ENCODE measurements at regions not wholly inside any gene's neighbourhood (a gene's known extent, or its start where the extent isn't known, plus 50 kb on each side); places are given as distances from the start of the nearest gene placed in this dataset.
A peak's percentile ranks its signal among the peaks of the same experiment; 100 is the strongest.
"Not testable (repeated sequence)": the region's sequence is repeated elsewhere in the genome, so short reads cannot be mapped to it uniquely, and the experiment has no call there.

DNA sequence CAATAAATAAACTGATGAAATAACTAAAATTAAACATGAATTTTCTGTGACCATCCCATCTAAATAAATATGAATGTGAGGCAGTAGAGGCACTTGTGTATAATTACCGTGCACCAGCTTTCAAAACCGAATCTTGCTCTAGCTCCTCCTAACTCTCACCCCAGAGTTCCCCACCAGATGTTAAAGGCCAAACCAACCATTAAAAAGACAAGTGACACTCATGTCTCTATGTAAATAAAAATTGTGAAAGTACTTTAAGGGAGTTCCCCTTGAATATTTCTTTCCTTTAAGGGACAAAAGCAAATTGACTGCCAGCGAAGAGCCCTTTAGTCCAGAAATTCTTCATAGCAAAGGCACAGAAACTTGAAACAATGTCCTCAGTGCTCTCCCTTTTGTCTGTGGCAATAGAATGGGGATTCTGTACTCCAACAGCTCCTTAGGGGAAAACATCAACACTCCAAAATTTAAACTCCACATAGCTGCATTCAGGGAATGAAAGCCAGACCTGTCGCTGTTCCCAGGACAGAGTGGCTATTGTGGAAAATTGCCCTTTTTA lies 101.7 kb upstream of the SOX21 start:
- DNase-seq: no peak

DNA sequence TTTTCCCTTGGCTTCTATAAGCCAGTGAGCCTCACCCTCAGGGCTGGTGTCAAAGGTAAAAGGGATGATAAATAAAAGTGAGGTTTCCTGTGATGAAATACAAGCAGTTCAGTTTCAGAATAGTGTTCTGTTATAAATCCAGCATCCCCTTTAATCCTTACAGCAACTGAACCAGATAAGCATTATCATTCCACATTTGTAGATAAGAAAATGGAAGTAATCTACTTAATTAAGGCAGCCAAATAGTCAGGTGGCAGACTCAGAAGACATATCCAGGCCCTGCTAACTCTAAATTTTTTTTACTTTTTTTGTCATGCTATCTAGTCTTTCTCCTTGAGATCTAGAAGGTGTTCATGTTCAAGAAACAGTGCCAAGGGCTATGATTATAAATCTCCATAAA lies 99.4 kb upstream of the SOX21 start:
- no peak for DNase-seq

DNA sequence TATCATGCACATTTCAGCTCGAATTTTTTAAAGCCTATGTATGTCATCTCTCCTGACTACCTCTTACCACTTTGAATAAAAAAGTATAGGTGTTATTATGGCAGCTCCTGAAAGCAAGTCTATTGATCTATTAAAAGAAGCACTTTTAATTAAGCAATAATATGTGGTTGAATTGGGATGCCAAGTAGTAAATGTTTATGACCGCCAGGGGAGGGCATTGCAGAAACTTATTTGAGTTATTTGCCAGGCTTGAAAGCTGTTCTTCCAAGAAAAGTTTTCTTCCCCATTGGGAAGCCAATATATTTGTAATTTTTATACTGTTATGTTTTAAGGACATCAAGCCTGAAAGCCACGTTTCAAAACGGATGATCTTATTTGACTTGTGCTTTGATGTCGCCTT lies 88.1 kb upstream of the SOX21 start:
- no peak for DNase-seq

DNA sequence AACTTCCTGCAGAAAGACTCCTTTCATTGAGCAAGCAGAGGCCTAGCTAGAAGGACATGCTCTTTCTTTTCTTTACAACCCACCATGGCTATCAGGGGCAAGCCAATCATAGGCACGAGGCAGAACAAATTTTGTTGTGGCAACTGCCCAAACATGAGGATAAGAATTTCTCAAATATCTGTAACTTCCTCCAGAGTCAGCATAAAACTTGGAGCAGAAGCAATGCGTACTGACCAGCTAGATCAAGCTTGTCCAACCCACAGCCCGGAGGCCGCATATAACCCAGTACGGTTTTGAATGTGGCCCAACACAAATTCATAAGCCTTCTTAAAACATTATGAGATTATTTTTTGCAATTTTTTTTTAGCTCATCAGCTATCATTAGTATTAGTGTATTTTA lies 87.0 kb upstream of the SOX21 start:
- DNase-seq: no peak

DNA sequence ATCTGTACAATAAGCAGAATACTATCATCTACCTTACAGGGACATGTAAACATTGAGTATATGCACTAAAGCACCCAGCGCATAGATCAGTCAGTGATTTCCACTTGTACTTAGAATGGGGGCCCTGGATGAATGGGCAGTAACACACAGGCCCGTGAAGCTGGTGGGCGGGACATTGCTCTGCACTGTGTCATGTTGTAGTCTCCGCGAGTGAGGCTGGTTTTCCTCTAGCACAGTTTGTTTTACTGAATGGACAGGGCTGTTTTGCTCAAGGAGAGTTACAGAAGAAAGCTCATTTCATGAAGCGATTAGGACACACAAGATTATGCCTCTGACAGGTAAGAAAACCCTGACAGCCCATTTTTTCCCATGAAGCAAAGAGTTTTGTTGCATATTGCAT lies 86.4 kb upstream of the SOX21 start:
- no peak for DNase-seq

DNA sequence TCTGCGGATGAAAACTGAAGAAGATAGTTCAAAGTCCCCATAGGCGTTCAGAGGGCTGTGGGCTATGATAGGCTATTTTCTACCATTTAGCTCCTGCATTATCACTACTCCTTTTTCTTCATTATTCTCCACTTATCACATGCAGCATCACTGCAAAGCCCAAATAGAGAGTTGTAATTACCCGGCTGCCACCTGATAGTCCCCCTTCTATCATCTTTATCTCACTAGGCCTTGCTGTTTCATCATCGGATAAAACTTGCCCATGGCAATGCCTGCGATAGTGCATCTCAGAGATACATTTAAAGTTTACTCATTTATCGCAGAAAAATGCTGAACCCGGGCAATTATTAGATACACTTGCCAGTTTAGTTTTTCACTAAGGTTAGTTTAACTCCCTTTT lies 82.9 kb upstream of the SOX21 start:
- DNase-seq: no peak

DNA sequence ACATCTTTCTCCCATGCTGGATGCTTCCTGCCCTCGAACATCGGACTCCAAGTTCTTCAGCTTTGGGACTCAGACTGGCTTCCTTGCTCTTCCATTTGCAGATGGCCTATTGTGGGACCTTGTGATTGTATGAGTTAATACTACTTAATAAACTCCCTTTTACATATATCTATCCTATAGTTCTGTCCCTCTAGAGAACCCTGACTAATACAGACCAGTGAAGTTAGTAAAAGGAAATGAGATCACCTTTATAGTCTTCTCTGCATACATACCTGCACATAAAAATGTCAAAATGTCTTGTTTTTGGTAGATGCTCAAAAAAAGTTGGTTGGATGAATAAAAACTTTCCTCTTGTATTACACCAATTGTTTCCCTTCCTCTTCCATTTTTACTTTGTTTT lies 73.9 kb upstream of the SOX21 start:
- not testable (repeated sequence) for DNase-seq

DNA sequence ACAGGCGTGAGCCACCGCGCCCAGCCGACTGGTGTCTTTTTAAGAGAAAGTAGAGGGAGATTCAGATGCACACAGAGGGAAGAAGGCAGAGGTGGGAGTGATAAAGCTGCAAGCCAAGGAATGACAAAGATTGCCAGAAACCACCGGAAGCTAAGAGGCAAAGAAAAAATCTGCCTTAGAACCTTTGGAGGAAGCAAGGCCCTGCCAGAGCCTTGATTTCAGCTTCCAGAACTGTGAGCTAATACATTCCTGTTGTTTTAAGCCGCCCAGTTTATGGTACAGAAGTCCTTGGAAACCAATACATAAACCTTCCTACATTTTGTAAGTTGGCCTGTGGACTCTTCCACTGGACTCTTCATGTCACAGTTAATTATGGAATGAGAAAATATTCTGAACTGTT lies 71.7 kb upstream of the SOX21 start:
- no peak for DNase-seq

DNA sequence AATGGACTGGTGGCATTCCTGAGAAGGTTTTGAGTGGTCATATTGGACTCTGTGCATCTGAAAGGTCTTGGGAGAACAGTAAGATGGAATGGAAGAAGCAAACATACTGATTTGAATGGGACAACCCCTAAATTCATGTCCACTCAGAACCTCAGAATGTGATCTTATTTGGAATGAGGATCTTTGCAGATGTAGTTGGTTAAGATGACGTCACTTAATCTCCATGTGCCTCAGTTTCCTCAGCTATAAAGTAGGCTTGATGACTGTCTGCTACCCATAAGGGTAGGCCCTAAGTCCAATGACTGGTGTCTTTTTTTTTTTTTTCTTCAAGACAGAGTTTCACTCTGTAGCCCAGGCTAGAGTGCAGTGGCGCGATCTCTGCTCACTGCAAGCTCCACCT lies 71.1 kb upstream of the SOX21 start:
- DNase-seq: no peak

DNA sequence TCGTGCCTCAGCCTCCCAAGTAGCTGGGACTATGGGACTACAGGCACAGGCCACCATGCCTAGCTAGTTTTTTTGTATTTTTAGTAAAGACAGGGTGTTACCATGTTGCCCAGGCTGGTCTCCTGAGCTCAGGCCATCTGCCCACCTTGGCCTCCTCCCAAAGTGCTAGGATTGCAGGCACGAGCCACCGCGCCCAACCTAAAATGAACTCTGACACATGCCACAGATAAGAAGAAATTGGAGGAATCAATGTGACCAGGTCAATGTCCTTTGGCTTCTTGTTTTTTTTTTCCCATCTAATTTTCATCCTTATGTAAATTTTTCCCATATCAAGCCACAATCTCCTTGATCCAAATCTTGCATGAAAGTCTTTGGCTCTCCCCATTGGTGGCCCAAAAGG lies 68.1 kb upstream of the SOX21 start:
- no peak for DNase-seq

DNA sequence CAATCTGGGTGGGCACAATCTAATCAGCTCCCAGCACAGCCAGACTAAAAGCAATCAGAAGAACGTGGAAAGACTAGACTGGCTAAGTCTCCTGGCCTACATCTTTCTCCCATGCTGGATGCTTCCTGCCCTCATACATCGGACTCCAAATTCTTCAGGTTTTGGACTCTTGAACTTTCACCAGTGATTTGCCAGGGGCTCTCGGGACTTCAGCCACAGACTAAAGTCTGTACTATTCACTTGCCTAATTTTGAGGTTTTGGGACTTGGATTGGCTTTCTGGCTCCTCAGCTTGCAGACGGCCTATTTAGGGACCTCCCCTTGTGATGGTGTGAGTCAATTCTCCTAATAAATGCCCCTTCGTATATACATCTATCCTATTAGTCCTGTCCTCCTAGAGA lies 66.6 kb upstream of the SOX21 start:
- DNase-seq: no peak

DNA sequence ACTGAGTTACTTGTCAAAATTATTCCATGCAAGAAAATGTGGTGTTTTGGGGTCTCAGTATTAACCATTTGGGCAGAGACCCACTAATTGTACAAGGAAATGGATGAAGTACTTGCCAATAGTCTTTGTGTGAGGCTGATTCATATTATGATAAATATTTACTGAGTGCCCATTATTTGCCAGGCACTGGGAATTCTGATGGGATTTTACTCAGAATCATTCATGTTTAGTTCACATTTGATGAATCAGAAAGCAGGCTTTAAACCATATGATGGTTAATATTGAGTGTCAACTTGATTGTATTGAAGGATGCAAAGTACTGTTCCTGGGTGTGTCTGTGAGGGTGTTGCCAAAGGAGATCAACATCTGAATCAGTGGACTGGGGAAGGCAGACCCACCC lies 66.2 kb upstream of the SOX21 start:
- DNase-seq: no peak

DNA sequence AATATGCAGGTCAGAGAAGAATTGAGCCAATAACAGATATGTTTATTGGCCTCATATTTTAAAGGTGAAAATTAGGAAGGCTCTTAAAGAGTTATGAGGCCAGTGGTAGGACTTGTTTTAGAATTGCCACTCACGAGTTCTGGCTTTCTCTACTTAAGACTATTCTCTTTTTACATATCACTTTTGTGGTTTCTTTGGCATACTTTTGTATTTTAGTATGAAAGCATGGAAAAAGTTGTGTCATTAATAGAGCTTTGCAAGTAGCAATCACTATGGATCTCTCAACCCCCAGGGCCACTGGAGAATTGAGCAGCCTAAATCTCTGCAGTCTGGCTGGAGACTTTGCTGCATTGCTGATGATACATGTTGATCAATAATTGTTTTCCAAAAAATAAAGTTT lies 64.6 kb upstream of the SOX21 start:
- no peak for DNase-seq

DNA sequence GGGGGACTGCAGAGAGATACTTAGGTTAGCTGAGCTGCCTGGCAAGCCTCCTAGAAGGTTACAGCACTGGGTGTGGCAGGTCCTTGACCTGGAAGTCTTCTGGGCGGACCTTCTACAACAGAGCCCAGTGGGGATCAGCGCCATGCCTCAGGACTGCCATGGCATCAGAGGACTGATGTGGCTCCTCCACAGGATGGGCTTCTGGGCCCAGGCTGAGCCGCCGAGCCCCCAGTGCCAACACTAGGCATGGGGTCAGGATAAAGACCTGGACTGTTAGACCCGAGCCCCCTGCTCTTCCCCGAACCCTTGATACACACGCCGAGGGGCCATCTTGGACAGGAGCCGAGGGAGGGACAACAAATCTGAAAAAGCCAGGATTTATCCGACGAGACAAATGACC lies 64.0 kb upstream of the SOX21 start:
- no peak for DNase-seq

DNA sequence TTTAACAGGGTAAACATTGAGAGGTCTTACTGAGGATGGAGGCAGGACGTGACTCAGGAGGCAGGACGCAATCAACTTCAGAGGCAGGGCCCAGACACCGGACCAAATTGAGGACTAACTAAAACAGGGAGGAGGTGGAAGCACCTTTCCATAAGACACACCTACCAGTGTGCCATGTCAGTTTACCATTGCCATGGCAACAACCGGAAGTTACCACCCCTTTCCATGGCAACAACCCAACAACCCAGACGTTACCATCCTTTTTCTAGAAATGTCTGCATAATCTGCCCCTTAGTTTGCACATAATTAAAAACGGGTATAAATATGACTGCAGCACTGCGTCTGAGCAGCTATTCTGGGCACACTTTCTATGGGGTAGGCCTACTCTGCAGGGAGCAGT lies 53.5 kb upstream of the SOX21 start:
- no peak for DNase-seq

DNA sequence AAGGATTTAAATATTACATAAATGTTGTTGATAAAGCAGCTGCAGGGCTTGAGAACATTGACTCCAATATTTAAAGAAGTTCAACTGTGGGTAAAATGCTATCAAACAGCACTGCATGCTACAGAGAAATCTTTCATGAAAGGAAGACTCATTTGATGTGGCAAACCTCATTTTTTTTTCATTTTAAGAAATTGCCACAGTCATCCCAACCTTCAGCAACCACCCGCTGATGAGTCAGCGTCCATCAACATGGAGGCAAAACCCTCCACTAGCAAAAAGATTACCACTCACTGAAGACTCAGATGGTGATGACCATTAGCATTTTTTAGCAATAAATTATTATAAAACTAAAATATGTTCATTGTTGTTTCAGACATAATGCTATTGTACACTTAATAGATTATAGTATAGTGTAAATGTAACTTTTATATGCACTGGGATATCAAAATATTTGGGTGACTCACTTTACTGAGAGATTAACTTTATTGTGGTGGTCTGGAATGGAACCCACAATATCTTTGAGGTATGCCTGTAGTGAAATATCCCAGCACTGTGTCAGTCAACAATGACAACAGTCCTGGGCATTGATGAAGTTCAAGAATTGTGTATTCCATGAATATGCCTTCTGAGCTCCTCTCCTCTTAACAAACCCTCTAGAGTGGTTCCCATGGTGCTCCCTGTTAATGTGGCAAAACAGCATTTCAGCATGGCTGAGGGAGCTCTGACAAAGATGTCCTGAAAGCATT lies 52.4 kb upstream of the SOX21 start:
- DNase-seq: peak in 1 of 5 donors; percentile 1
